ENCODE measurements at regions not wholly inside any gene's neighbourhood (a gene's known extent, or its start where the extent isn't known, plus 50 kb on each side); places are given as distances from the start of the nearest gene placed in this dataset.

DNA sequence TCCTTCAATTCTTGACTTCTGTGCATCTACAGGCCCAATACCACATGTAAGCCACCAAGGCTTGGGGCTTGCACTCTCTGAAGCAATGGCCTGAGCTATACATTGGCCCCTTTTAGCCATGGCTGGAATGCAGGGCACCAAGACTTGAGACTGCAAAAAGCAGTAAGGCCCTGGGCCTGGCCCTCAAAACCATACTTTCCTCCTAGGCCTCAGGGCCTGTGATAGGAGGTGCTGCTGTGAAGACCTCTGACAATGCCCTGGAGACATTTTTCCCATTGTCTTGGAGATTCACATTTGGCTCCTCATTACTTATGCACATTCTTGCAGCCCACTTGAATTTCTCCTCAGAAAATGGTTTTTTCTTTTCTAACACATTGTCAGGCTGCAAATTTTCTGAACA, 68.5 kb upstream of the FSTL5 start:
- TF ChIP-seq, protein P1, sequence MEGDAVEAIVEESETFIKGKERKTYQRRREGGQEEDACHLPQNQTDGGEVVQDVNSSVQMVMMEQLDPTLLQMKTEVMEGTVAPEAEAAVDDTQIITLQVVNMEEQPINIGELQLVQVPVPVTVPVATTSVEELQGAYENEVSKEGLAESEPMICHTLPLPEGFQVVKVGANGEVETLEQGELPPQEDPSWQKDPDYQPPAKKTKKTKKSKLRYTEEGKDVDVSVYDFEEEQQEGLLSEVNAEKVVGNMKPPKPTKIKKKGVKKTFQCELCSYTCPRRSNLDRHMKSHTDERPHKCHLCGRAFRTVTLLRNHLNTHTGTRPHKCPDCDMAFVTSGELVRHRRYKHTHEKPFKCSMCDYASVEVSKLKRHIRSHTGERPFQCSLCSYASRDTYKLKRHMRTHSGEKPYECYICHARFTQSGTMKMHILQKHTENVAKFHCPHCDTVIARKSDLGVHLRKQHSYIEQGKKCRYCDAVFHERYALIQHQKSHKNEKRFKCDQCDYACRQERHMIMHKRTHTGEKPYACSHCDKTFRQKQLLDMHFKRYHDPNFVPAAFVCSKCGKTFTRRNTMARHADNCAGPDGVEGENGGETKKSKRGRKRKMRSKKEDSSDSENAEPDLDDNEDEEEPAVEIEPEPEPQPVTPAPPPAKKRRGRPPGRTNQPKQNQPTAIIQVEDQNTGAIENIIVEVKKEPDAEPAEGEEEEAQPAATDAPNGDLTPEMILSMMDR (conservative IDR thresholded peaks at IDR 0.05 in 1 of 2, IDR thresholded peaks at IDR 0.05 in 1 of 2; ENCODE audit: low read depth in 1 of 2, low read length in 2 of 2), result no peak
- TF ChIP-seq EZH2 (IDR thresholded peaks at IDR 0.05; ENCODE audit: low read length, missing control alignments), result no peak
- Histone ChIP-seq H3K9ac (ENCODE audit: insufficient read depth, low read length) (no peak overlapping the region), H3K79me2 (ENCODE audit: control insufficient read depth, insufficient read depth, low read length) (no peaks in the 10 kb centered on the region), H3K4me1 (ENCODE audit: control insufficient read depth, extremely low read depth, insufficient read depth, low read length) (no peaks in the 10 kb centered on the region), H3K4me3 (replicated peaks in 1 of 4; ENCODE audit: control extremely low read depth in 1 of 4, insufficient read depth in 1 of 4, low read depth in 3 of 4, low read length in 4 of 4) (no peak overlapping the region), H3K9me3 (ENCODE audit: control insufficient read depth, insufficient read depth, low read depth, low read length) (no peaks in the 10 kb centered on the region), H4K20me1 (ENCODE audit: control insufficient read depth, extremely low read depth, insufficient read depth, low read length) (no peaks in the 10 kb centered on the region), H2AFZ (ENCODE audit: low read length) (no peak overlapping the region), H3K27me3 (ENCODE audit: control insufficient read depth, insufficient read depth, low read length) (no peaks in the 10 kb centered on the region), H3K36me3 (ENCODE audit: control insufficient read depth, insufficient read depth, low read length) (no peaks in the 10 kb centered on the region), H3K4me2 (ENCODE audit: extremely low read depth, insufficient read depth, low read length) (no peak overlapping the region), H3K27ac (ENCODE audit: insufficient read depth, low read length) (no peak overlapping the region)
- no peak for DNase-seq (ENCODE audit: low read depth in 2 of 2)

DNA sequence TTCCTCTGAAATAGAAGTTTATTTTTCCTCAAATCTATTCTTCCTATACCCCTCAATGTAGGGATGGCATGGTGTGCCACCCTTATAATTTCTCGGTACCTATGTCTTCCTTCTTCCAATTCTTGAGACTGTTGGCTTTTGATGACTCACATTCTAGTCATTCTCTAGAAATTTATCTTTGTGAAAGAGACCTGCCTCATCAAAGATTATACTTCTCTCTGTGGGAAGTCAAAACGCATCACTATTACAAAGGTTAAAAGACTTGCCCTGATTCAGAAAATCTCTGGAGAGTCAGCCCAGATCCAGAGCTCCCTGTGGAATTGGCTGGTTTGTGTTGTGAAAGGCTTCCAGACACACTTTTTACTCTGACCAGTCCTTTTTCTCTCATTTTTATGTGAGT, 65.9 kb upstream of the FSTL5 start:
- DNase-seq (ENCODE audit: low read depth in 2 of 2), result peak in 1 of 2 donors; percentile 0
- no peaks in the 10 kb centered on the region for H3K36me3 ChIP-seq (ENCODE audit: control insufficient read depth, insufficient read depth, low read length)
- no peak for TF ChIP-seq EZH2 (IDR thresholded peaks at IDR 0.05; ENCODE audit: low read length, missing control alignments)
- TF ChIP-seq, protein P1 (conservative IDR thresholded peaks at IDR 0.05 in 1 of 2, IDR thresholded peaks at IDR 0.05 in 1 of 2; ENCODE audit: low read depth in 1 of 2, low read length in 2 of 2), result no peak
- H3K27me3 ChIP-seq (ENCODE audit: control insufficient read depth, insufficient read depth, low read length), result no peaks in the 10 kb centered on the region
- no peaks in the 10 kb centered on the region for H3K79me2 ChIP-seq (ENCODE audit: control insufficient read depth, insufficient read depth, low read length)
- H3K4me2 ChIP-seq (ENCODE audit: extremely low read depth, insufficient read depth, low read length), result no peak overlapping the region
- H3K27ac ChIP-seq (ENCODE audit: insufficient read depth, low read length), result no peak overlapping the region
- no peak overlapping the region for H3K4me3 ChIP-seq (replicated peaks in 1 of 4; ENCODE audit: control extremely low read depth in 1 of 4, insufficient read depth in 1 of 4, low read depth in 3 of 4, low read length in 4 of 4)
- no peaks in the 10 kb centered on the region for H4K20me1 ChIP-seq (ENCODE audit: control insufficient read depth, extremely low read depth, insufficient read depth, low read length)
- no peak overlapping the region for H3K9ac ChIP-seq (ENCODE audit: insufficient read depth, low read length)
- H2AFZ ChIP-seq (ENCODE audit: low read length), result no peak overlapping the region
- H3K4me1 ChIP-seq (ENCODE audit: control insufficient read depth, extremely low read depth, insufficient read depth, low read length), result no peaks in the 10 kb centered on the region
- H3K9me3 ChIP-seq (ENCODE audit: control insufficient read depth, insufficient read depth, low read depth, low read length), result no peaks in the 10 kb centered on the region

DNA sequence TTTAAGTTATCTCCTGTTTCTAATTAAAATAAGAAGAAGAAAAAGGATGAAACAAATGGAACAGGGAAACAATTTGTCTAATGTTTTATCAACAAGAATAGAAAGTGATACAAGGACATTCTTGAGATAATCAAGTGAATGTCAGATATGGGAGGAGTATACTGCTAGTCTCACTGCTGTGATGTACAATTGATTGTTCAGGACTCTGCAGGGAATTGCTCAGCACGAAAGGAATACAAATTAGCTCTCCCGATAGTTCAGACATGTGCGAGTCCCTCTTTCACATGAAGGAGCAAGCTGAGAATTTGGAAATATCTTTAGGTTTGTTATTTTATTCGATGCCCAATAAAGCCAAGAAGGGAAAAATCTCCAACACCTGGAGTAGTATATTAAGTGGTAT, 57.3 kb upstream of the FSTL5 start:
- H2AFZ ChIP-seq (ENCODE audit: low read length), result no peak overlapping the region
- H3K4me1 ChIP-seq (ENCODE audit: control insufficient read depth, extremely low read depth, insufficient read depth, low read length), result no peaks in the 10 kb centered on the region
- H3K79me2 ChIP-seq (ENCODE audit: control insufficient read depth, insufficient read depth, low read length), result no peaks in the 10 kb centered on the region
- no peak overlapping the region for H3K4me3 ChIP-seq (replicated peaks in 1 of 4; ENCODE audit: control extremely low read depth in 1 of 4, insufficient read depth in 1 of 4, low read depth in 3 of 4, low read length in 4 of 4)
- no peaks in the 10 kb centered on the region for H3K27me3 ChIP-seq (ENCODE audit: control insufficient read depth, insufficient read depth, low read length)
- H3K9ac ChIP-seq (ENCODE audit: insufficient read depth, low read length), result no peak overlapping the region
- H3K4me2 ChIP-seq (ENCODE audit: extremely low read depth, insufficient read depth, low read length), result no peak overlapping the region
- no peak for TF ChIP-seq EZH2 (IDR thresholded peaks at IDR 0.05; ENCODE audit: low read length, missing control alignments)
- TF ChIP-seq, protein P1 (conservative IDR thresholded peaks at IDR 0.05 in 1 of 2, IDR thresholded peaks at IDR 0.05 in 1 of 2; ENCODE audit: low read depth in 1 of 2, low read length in 2 of 2), result no peak
- no peak for DNase-seq (ENCODE audit: low read depth in 2 of 2)
- no peak overlapping the region for H3K27ac ChIP-seq (ENCODE audit: insufficient read depth, low read length)
- no peaks in the 10 kb centered on the region for H3K36me3 ChIP-seq (ENCODE audit: control insufficient read depth, insufficient read depth, low read length)
- no peaks in the 10 kb centered on the region for H3K9me3 ChIP-seq (ENCODE audit: control insufficient read depth, insufficient read depth, low read depth, low read length)
- no peaks in the 10 kb centered on the region for H4K20me1 ChIP-seq (ENCODE audit: control insufficient read depth, extremely low read depth, insufficient read depth, low read length)
